ENCODE measurements at regions not wholly inside any gene's neighbourhood (a gene's known extent, or its start where the extent isn't known, plus 50 kb on each side); places are given as distances from the start of the nearest gene placed in this dataset.

DNA sequence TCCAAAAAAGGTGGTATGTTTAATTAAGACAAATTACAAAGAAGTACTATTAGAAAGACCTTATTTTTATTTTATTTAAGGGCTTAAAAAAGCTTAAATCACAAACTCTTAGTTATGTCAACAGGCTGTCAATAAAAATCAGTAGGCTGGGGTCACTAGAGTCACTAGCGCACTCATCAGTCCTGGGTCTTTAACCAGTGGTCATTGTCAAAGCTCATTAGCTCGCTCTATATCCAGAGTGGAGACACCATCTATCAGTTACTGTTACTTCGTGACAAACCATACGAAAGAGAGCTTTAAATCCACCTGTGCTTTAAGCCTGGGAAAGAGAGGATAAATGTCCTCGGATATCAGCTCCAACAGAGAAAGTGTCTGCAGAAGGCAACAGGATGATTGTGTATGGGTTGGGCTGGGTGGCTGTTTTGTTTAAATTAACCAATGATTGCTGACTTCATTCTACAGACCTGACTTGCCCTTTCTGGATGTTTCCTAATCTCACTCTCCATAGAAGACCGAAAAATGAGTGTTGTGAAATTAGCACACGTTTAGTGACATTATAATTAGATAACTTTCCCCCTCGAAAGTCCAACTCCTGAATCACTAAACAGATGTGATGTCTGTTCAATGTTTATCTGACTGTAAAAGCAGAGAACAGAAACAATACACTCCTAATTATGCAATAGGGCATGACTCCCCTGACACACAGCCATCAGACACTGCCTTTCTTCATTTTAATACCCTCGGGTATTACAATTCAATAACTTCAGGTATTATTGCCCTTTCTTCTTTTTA, 123.6 kb upstream of the TNPO1 start:
- no peaks in the 10 kb centered on the region for H3K9me3 ChIP-seq
- TF ChIP-seq CTCF (IDR thresholded peaks at IDR 0.05): no peak
- no peaks in the 10 kb centered on the region for H3K27me3 ChIP-seq
- no peaks in the 10 kb centered on the region for H3K4me1 ChIP-seq
- H3K27ac ChIP-seq: no peak overlapping the region
- DNase-seq (ENCODE audit: low spot score): no peak
- H3K36me3 ChIP-seq: no peaks in the 10 kb centered on the region
- H3K4me3 ChIP-seq: no peak overlapping the region

GRCh38 chr5:72692231-72692637, 124.2 kb upstream of the TNPO1 start:
- H3K9me3 ChIP-seq: no peaks in the 10 kb centered on the region
- H3K4me1 ChIP-seq: no peaks in the 10 kb centered on the region
- no peaks in the 10 kb centered on the region for H3K27me3 ChIP-seq
- H3K4me3 ChIP-seq: no peak overlapping the region
- H3K36me3 ChIP-seq: no peaks in the 10 kb centered on the region
- no peak for TF ChIP-seq CTCF (IDR thresholded peaks at IDR 0.05)
- no peak overlapping the region for H3K27ac ChIP-seq
- no peak for DNase-seq (ENCODE audit: low spot score)

- DNase-seq (ENCODE audit: low spot score): no peak
- H3K9me3 ChIP-seq: no peaks in the 10 kb centered on the region
These were observed 124.7 kb upstream of the TNPO1 start for GRCh38 chr5:72691751-72692150.

GRCh38 chr5:72688916-72689315, 127.5 kb upstream of the TNPO1 start:
- Histone ChIP-seq H3K36me3 (no peaks in the 10 kb centered on the region), H3K9me3 (no peaks in the 10 kb centered on the region), H3K27me3 (no peaks in the 10 kb centered on the region), H3K4me3 (no peak overlapping the region), H3K27ac (no peak overlapping the region), H3K4me1 (no peaks in the 10 kb centered on the region)
- TF ChIP-seq CTCF (IDR thresholded peaks at IDR 0.05): no peak
- DNase-seq (ENCODE audit: low spot score): no peak

More at GRCh38 chr5:72691751-72692150, 124.7 kb upstream of the TNPO1 start:
- no peaks in the 10 kb centered on the region for H3K4me1 ChIP-seq
- H3K4me3 ChIP-seq: no peak overlapping the region
- no peaks in the 10 kb centered on the region for H3K36me3 ChIP-seq
- H3K27me3 ChIP-seq: no peaks in the 10 kb centered on the region
- TF ChIP-seq CTCF (IDR thresholded peaks at IDR 0.05): no peak
- H3K27ac ChIP-seq: no peak overlapping the region

DNA sequence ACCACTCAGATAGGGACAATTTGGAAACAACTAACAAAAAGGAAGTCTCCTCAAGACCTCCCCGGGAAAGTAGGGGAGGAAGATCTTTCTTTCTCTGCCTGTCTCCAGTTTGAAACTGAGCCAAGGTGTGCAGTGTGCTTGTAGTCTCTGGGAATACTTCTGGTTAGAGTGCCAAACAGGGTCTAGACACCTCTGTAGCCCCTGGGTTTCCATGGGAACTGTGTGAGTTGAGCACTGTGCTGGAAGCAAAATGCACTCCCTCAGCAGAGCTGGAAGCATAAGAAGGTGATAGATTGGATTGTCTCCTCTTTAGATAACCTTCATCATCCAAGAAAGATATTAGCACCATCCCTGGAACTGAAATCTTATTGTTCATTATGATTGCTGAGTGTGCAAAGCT, 129.2 kb upstream of the TNPO1 start:
- no peak for TF ChIP-seq CTCF (IDR thresholded peaks at IDR 0.05)
- no peak for DNase-seq (ENCODE audit: low spot score)
- Histone ChIP-seq H3K4me3 (no peak overlapping the region), H3K27ac (no peak overlapping the region), H3K36me3 (no peaks in the 10 kb centered on the region), H3K9me3 (peaks cover 0 to 6% of the 10 kb centered on the region in 2 donors), H3K4me1 (no peaks in the 10 kb centered on the region), H3K27me3 (no peaks in the 10 kb centered on the region)

- H3K27ac ChIP-seq: no peak overlapping the region
- no peaks in the 10 kb centered on the region for H3K4me1 ChIP-seq
- TF ChIP-seq CTCF (IDR thresholded peaks at IDR 0.05): no peak
- H3K9me3 ChIP-seq: peaks cover 0 to 16% of the 10 kb centered on the region in 2 donors
- DNase-seq (ENCODE audit: low spot score): no peak
- no peak overlapping the region for H3K4me3 ChIP-seq
- H3K36me3 ChIP-seq: no peaks in the 10 kb centered on the region
- no peaks in the 10 kb centered on the region for H3K27me3 ChIP-seq
These were observed 133.9 kb upstream of the TNPO1 start for GRCh38 chr5:72682561-72682960.
